ENCODE measurements at regions not wholly inside any gene's neighbourhood (a gene's known extent, or its start where the extent isn't known, plus 50 kb on each side); places are given as distances from the start of the nearest gene placed in this dataset.
"Not testable (repeated sequence)": the region's sequence is repeated elsewhere in the genome, so short reads cannot be mapped to it uniquely, and the experiment has no call there.

DNA sequence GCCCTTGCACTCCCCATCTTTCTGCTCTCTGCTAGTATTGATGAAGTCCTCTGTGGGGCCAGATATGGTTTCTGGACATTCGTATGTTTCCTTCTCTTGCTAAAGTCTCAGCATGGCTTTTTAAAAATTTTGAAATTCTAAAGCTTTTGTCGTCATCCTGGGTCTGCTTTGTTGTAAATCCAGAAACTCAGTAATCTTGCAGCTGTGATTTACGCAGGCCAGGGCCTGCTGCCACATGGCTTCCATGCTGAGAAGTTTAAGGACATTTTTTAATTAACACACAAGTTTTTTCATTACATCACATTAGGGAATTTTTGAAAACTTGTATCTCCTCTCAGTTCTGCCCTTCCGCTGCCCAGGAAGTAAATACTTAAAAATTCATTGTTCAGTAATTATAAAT is 686.1 kb upstream of the IGFBP3 start:
- no peak for DNase-seq

DNA sequence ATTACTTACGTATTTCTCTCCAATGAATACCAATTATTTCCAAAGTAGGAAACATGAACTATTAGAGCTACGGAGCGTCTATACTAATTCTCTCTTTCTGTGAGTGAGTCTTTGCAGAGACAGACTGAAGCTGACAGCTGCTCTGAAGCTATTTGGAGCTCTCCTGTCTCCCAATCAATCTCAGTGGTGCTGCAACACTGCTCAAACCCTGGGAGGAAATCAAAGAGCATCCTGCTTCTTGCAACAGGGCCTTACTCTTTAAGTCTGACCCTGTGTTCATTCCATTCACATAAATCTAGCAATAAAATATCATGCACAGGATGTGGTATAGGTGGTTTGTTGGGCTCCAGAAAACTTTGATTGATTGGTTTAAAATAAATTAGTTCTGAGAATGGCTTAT is 685.7 kb upstream of the IGFBP3 start:
- DNase-seq = no peak

DNA sequence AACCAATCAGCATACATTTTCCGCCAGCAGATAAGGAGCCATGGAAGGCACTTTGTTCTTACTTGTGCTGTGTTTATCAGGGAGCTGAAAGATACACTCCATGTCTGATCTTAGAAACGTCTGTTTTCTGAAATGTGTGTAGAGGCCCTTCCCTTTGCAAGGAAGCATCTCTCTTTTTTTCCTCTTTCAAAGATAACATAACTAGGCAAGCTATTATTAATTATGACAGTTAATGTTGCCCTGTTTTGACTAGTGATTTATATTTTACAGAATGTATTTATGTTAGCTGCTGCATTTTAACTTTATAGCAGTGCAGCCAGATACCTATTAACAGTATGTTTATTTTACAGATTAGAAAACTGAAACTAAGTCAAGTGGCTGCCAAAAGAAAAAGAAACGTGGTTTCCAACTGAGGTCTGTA is 683.2 kb upstream of the IGFBP3 start:
- DNase-seq = no peak

DNA sequence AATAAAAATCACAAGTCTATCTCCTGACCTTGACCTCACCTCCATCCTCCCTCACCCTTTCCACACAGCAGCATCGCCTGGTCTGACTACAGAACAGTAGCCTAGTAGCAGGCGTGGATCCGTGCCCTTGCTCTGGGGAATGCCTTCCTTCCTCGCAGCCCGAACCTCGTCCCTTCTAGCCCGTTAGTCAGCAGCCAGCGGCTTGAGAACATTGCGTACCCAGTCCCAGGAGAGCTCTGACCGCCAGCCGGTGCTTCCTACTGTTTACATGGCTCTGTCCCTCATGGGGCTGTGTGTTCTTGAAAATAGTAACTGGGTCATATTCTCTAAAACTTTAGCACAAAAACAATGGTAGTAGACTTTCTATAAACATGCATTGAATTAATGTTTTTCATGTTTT is 682.7 kb upstream of the IGFBP3 start:
- DNase-seq = no peak

DNA sequence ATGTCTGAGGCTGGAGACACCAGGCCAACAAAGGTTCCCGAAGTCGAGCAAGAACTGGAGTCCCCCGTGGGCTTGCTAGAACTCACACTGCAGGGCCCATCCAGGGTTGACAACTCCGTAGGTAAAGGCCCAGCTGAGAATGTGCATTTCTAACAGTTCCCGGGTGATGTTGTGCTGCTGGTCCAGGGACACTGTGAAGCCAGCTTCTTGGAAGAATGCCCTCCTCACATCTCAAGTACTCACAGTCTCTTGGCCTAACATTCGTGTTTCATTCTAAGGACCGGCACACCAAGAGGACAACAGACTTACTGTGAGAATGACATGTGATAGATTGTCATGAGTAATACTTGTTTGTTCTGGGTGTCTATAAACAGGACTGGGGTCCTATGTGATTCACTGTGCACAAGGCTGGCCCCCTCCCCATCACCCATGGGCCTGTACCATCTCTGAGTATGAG is 682.3 kb upstream of the IGFBP3 start:
- DNase-seq = no peak

DNA sequence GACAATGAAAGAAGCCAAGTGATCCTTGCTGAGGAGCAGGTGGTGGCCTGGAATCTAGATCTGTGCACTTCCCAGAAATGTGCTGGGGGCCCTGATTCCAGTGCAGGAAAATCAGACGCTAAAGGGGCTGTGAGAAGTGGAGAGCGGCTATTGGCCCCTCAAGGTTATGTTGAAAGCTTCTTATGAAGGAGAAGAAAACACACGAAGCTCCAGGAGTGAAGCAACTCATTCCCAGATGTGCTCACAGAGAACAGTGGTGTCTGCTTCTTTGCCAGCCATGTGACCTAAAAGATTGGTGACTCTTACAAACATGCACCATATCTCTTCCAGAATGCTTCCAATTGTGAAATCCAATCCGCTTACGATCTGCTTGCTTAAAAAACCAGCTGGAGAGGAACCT is 679.3 kb upstream of the IGFBP3 start:
- no peak for DNase-seq

DNA sequence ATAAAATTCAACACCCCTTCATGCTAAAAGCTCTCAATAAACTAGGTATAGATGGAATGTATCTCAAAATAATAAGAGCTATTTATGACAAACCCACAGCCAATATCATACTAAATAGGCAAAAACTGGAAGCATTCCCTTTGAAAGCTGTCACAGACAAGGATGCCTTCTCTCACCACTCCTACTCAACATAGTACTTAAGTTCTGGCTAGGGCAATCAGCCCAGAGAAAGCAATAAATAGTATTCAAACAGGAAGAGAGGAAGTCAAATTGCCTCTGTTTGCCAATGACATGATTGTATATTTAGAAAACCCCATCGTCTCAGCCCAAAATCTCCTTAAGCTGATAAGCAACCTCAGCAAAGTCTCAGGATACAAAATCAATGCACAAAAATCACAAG is 673.8 kb upstream of the IGFBP3 start:
- DNase-seq = not testable (repeated sequence)

DNA sequence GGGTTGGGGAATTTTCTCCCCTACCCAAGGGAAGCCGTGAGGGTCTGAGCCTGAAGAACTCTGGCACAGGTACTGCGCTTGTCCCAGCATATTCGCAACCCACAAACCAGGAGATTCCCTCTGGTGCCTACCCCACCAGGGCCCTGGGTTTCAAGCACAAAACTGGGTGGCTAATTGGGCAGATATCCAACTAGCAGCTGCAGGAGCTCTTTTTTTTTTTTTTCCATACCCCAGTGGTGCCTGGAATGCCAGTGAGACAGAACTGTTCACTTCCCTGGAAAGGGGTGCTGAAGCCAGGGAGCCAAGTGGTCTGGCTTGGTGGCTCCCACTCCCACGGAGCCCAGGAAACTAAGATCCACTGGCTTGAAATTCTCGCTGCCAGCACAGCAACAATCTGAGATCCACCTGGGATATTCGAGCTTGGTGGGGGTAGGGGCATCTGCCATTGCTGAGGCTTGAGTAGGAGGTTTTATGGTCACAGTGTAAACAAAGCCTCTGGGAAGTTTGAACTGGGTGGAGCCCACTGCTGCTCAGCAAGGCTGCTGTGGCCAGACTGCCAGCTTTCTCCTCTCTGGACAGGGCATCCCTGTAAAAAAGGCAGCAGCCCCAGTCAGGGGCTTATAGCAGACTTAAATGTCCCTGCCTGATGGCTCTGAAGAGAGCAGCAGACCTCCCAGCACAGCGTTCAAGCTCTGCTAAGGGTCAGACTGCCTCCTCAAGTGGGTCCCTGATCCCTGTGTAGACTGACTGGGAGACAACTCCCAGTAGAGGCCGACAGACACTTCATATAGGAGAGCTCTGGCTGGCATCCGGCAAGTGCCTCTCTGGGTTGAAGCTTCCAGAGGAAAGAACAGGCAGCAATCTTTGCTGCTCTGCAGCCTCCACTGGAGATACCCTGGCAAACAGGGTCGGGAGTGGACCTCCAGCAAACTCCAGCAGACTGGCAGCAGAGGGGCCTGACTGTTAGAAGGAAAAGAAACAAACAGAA is 670.1 kb upstream of the IGFBP3 start:
- DNase-seq = not testable (repeated sequence)

DNA sequence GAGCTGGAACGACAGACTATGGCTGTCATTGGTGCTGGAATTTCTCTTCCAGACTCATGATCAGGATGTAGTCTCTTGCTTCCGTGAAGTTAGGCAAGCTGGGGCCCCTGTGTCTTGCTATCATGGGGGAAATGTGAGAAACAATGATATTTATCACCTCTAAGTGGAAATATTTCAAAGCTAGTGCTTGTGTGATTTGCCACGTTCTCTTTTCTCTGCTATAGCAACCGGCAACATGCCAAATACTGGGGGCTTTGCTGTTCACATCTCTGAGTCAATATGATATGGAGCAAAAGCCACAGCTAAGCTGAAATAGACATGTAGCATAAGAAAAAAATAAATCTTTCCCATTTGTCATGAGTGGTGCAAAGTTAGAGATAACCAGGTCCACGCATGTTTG is 668.2 kb upstream of the IGFBP3 start:
- DNase-seq = no peak

DNA sequence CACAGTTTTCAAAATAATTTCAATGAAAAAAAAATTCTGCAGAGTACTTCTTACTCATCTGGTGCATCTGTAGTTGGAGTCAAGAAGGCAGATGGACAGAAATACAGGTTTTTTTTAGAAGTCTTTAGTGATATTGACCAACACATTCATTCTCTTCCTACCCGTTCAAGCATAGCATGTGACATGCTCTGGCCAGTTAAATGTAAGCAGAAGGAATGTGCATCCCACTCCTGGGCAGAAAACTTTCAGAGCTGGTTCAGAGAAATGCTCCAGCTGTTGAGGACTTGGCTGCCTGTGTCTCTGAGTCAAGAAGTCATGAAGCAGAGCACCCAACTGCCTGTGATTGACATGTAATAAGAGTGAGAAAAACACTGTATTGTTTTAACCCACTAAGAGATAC is 665.3 kb upstream of the IGFBP3 start:
- no peak for DNase-seq

DNA sequence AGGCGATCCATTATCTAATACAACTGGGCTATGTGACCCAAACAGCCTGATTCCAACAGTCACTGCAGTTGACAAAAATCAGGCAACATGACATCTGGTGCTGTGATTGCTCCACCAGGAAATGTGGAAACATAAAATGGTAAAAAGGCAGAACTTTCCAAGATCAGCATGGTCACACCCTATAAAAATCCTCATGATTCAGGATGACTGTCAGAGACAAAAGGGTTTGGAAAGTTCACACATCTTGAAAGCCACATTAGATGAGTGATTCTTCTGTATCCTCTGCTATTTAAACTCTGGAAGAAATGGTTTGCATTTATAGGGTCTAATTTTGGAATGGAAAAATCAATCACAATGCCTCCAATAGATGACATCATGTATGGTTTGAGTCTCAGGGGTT is 662.6 kb upstream of the IGFBP3 start:
- no peak for DNase-seq

DNA sequence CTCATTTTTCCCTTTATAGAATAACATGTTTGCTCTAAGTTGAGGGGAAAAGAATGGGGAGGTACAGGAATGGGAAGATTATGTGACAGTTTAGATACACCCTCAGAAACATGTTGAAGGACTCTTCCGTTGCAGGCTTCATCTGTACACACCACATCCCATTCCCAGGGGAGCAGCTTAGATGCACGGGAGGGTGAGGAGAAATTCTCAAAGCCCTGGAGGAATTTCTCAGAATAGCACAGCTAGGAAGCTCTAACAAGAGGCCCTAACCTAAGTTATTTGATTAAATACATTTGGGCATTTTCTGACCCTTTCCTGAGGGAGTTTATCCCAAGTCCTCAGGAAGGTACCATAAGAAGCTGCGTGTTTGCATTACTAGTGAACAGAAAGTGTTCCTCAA is 660.2 kb upstream of the IGFBP3 start:
- DNase-seq = no peak

DNA sequence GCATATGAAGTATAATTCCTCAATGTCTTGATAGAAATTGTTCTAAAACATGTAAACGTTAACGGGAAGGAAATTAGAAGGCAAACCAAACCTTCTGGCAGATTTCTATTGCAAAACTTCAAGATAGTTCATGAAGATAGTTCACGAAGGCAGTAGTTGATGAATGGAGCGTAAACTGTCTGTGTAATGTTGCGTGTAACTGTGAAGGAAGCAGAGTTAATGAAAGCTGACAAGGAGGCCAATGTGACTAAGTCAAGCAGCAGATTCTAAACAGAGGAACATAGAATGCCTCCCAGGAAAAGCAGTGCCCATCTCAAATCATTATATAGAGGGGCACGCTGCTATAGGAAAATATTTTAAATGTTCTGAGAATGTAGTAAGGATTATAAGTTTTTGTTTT is 659.7 kb upstream of the IGFBP3 start:
- no peak for DNase-seq

DNA sequence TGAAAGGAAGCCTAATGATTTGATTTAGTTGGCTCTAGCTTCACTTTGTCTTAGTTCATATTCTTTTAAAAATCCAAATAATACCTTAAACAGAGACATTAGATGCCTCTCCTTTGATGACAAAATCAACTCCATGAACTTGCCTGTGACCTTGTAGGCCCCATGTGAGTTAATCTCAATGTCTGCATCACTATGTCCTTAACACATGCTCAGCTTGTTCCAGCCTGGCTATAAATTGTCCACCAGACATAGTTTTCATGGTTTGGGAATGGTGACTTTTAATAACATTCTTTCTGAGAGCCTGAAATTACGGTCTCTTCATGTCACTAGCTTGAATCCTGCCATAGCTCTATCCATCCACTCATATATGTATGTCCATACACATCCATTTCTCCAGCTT is 656.3 kb upstream of the IGFBP3 start:
- DNase-seq = no peak

DNA sequence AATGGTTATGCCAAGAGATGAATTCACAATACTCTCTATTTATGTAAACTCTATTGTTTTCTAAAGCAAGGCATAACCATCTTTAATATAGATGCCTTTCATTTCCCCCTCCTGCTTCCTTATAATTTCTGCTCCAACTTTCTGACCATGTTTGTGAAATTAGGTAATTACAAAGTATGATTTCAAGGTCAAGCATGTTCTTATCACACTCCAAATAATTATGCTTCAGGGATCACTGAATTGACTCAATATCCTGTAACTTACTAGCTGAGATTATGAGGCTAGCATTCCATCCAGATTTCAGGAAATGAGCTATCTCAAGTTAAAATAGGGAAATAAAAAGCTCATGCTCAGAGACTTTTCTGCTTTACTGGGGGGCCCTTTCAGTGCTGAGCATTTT is 655.9 kb upstream of the IGFBP3 start:
- DNase-seq = no peak

DNA sequence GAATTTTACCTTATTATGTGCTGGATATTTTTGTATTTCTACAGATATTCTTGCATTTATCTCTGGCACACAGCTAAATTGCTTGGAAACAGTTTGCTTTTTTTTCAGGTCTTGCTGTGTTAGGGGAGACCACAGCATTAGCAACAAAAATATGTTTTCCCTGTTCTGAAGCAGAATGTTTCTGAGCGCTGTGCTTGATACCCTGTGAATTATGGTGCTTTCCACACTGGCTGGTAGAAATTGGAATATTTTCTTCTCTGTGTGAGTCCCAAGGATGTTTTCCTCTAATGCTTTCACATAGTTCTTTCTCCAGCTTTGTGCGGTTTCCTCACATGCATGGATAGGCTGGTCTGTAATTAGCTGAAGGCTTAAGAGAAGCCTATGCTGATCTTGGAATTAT is 651.6 kb upstream of the IGFBP3 start:
- no peak for DNase-seq

DNA sequence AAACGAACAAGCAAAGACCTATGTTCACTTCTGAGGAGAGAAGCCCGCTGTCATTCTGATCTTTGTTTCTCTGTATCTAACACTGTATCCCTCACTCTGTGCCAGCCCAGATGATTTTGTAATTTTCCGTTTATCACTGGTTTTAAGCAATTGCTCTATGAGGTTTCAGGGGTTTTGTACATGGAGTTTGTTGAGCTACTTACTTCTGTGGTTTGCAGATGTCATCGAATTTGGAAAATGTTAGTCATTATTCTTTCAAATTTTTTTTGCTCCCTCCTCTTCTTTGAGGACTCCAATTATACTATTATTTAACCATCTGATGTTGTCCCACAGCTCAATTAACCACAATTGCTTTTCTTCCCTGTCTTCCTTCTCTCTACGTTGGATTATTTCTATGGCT is 650.9 kb upstream of the IGFBP3 start:
- DNase-seq = no peak

DNA sequence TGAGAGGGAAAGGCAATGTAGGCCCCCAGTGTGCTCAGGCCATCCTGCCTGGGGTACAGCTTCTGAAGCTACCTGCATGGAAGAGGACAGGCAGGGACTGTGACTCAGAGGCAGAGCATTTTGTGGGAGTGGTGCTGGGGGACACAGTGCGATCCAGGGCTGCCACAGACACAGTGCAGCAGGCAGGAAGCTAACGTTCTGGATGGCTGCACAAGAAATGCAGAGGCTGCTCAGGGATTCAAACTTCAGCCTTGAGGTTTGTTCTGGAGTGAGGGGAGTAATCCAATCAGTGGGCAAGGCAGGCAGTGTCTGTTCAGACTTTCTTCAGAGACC is 648.0 kb upstream of the IGFBP3 start:
- DNase-seq = no peak

DNA sequence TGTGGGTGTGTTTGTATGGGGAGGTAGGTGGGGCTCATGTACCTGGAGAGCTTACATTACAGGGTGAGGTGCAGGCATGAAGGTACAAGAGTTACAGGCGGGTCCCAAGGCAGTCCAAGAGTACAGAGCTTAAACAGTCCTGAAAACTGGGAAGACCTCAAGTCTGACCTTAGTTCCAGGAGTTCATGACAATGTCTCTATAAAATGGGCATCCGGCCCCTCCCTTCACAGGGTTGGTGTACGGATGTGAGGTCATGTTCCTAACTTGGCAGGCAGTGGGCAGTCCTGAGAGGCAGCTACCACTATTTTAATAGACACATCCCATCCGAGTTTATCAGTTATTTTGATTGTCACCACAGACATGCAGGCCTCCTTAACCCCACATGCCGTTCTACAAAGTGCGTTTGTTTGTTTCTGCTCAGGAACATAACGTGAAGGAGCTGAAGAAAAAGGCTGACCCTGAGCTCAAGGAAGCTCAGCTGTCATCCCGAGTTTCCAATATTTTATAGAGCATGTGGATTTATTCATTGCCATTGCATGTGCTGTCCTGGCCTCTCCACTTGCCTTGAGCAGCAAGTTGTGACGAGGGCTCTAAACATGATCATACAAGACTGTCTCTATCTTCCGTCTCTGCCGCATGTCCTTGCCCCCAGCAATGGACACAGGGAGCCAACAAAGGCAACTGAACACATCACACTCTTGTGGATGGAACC is 647.5 kb upstream of the IGFBP3 start:
- no peak for DNase-seq

DNA sequence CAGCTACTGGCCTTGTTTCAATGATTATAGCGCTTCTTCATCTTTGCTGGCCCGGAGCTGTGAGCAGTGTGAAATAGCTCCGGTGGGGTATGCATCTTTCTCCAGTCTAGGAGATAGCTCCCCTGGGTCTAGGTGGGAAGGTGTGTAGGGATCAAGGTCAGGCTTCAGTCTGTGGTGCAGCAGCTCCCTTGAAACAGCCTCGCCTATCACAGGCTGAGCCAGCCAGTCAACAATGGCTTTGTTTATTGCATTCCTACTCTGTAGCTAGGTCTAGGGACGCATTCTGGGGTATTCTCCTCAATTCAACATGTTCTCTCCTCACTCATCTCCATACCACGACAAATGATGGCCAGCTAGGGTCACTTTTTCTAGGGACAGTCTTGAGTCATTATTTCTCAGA is 646.8 kb upstream of the IGFBP3 start:
- no peak for DNase-seq

DNA sequence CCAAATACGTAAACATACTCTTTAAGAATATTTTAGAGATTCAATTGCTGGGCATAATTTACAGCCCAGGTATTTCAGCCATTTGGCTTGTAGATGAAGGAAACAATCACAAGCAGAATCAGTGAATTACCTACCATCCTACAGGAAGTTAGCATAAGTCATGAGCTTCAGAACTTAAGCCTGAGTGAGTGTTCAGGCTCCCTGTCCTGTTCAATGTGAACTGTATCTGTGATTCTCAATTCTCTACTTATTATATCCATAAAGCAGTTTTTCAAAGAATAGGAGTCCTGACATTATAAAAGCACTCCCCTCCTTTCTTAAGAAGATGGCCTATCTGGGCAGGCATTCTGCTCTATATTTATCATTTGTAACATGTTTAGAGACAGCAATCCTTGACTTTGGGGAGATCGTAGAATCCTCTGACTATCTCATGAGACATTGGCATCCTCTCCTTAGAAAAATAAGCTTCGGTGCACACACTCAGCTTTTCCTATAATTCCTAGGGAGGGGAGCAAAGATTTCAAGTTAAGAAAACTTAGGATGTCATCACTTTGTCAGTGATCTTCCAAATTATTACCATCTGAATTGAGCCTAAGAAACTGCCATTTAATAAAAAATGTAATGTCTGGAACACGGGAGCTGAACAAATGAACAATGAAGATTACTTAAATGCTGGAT is 645.2 kb upstream of the IGFBP3 start:
- no peak for DNase-seq

DNA sequence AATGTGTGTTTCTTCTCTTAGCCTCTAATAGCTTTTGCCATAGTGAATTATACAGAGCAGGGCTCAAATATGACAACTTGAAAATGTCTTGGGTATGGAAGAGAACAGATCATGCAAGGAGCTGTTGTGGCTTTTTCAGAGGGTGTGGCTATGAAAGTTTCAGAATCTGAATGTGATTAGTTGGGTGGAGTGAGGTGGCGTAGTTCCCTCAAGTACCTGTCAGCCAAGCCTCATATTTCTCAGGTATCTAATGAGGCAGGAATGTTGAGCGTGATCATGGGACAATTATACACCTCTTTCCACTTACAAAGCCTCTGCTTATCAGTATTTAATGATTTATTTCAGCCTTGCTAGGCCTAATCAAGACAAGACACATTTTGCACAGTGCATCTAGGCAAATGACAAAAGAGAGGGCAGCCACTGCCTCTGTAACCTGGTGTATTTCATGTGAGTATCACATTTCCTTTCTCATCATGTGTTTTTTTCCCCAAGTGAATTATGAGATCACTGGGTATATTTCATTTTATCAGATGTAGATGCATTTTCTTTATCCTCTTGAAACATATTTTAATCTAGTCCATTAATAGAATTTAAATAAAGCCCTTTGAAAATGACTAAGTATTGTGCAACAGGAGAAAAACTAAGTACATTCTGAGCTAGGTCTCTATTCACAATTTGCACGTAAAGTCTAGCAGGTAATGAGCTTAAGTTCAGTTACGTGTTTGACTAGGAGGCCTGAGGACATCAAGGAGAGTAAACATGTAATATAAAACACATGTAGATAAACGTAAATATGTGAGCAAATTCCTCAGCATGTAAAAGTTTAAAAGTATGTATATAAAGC is 644.4 kb upstream of the IGFBP3 start:
- DNase-seq = no peak
